GM10248 (cell line): ENCODE measurements at regions not wholly inside any gene's neighbourhood (a gene's known extent, or its start where the extent isn't known, plus 50 kb on each side); places are given as distances from the start of the nearest gene placed in this dataset.

Source experiments
- CTCF ChIA-PET: fragments of 300-600 bp; sonication (Branson Sonifier 250); formaldehyde crosslinking; extraction: SDS; loops from one replicate; lab custom pipeline; 2021; ENCODE audit warnings: antibody characterized with exemption; lab: Yijun Ruan, JAX
- POLR2A ChIA-PET: fragments of 350-650 bp; sonication (Branson Sonifier 250); formaldehyde crosslinking; extraction: SDS; loops from one replicate; lab custom pipeline; 2020; ENCODE audit warnings: antibody characterized with exemption; lab: Yijun Ruan, JAX
- DNase-seq: peaks from one replicate; pipeline ENCODE4 v3.0.0; 2012; ENCODE audit errors: extremely low spot score
- TF ChIP-seq, protein P1 (sequence below): IDR thresholded peaks from 2 replicates; pipeline ENCODE4 v1.5.1; 2012; ENCODE audit warnings: mild to moderate bottlenecking, low read depth; ENCODE audit errors: extremely low read depth, missing control alignments, control extremely low read depth

GRCh38 chr15:29208836-29209235, 60.8 kb downstream of the NSMCE3 start:
- no peak for DNase-seq
- ChIA-PET CTCF (no interaction called here), POLR2A (no interaction called here)
- TF ChIP-seq, protein P1, sequence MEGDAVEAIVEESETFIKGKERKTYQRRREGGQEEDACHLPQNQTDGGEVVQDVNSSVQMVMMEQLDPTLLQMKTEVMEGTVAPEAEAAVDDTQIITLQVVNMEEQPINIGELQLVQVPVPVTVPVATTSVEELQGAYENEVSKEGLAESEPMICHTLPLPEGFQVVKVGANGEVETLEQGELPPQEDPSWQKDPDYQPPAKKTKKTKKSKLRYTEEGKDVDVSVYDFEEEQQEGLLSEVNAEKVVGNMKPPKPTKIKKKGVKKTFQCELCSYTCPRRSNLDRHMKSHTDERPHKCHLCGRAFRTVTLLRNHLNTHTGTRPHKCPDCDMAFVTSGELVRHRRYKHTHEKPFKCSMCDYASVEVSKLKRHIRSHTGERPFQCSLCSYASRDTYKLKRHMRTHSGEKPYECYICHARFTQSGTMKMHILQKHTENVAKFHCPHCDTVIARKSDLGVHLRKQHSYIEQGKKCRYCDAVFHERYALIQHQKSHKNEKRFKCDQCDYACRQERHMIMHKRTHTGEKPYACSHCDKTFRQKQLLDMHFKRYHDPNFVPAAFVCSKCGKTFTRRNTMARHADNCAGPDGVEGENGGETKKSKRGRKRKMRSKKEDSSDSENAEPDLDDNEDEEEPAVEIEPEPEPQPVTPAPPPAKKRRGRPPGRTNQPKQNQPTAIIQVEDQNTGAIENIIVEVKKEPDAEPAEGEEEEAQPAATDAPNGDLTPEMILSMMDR: no peak

DNA sequence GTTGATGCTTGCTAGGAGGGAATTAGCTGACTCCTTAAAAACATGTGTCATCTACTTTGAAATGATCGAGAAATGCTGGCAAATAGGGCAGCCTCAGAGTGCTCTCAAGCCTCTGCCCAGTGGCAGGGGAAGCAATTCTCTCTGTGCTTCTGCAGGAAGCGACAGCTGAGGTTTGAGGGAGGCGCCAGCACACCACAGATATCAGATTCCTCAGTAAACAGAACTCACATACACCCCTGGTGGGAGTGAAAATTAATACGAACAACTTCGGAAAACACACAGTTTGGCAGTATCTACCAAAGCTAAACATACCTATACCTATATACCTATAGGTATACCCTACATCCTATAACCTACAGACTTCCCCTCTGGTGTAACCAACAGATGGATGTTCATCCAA, 61.3 kb downstream of the NSMCE3 start:
- POLR2A ChIA-PET: no interaction called here
- no peak for DNase-seq
- CTCF ChIA-PET: no interaction called here
- TF ChIP-seq, protein P1: peak; percentile 5

DNA sequence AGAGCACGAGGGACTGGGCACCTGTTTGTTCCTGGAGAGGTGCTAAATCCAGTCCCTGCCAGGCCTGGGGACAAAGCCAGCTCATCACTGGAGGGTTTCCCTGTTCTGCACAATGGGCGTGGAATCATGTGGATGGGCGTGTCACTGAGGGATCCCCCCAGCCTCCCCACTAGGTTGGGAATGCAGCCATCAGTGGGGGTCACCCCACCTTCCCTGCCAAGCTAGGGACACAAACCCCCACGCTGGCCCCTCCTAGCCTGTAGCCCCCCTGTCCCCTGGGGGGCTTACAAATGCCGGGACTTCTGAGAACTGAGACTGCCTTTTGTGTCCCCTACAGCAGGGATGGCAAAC, 61.9 kb downstream of the NSMCE3 start:
- CTCF ChIA-PET: interaction anchor here (1.7 kb wide), 1 partner anchor 68 kb away, joined by 5 read pairs; no protein-coding TSS in a partner anchor

DNA sequence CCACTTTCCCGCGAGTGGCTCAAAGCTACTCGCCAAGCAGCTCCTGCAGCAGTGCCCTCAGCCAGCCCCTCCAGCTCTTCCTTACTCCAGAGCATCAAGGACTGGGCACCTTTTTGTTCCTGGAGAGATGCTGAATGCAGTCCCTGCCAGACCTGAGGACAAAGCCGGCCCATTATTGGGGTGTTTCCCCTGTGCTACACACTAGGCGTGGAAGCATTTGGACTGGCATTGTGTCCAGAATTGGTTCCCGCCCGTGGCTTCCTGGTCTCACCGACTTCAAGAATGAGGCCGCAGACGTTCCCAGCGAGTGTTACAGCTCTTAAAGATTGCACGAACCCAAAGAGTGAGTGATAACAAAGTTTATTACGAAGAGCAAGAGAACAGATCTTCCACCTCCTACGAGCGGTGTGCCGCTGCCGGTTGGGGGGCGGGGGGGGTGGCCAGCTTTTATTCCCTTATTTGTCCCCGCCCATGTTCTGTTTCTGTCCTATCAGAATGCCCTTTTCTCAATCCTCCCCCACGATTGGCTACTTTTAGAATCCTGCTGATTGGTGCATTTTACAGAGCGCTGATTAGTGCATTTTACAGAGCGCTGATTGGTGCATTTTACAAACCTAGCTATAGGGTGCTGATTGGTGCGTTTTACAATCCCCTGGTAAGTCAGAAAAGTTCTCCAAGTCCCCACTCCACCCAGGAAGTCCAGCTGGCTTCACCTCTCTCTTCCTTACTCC, 62.4 kb downstream of the NSMCE3 start:
- ChIA-PET POLR2A (no interaction called here), CTCF (interaction anchor here (1.7 kb wide), 1 partner anchor 67 kb away, joined by 5 read pairs; no protein-coding TSS in a partner anchor)
- TF ChIP-seq, protein P1: no peak
- no peak for DNase-seq

More for the DNA sequence above, 61.9 kb downstream of the NSMCE3 start:
- no peak for DNase-seq
- POLR2A ChIA-PET: no interaction called here
- TF ChIP-seq, protein P1: no peak

- ChIA-PET CTCF (no interaction called here), POLR2A (no interaction called here)
- TF ChIP-seq, protein P1: no peak
- DNase-seq: no peak
These were observed 64.4 kb downstream of the NSMCE3 start for GRCh38 chr15:29205186-29205585.

DNA sequence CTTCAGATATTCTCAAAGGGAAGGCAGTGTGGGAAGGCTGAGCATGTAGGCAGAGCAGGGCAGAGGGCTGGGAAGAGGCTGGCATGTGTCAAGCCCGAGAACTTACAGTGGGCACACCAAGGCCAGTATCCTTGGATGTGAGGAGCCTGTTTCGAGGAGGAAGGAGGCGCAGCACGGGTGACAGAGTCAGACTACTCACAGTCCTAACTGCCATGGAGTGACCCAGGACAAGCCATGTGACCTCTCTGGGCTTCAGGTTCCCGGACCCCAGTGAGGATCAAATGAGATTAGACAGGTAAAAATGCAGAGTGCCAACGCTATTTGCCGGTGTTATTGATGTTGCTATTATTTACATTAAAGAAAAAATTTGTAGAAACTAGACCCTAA, 65.3 kb downstream of the NSMCE3 start:
- ChIA-PET POLR2A (no interaction called here), CTCF (no interaction called here)
- TF ChIP-seq, protein P1: no peak
- DNase-seq: no peak
